ENCODE measurements at regions not wholly inside any gene's neighbourhood (a gene's known extent, or its start where the extent isn't known, plus 50 kb on each side); places are given as distances from the start of the nearest gene placed in this dataset.
A peak's percentile ranks its signal among the peaks of the same experiment; 100 is the strongest.

DNA sequence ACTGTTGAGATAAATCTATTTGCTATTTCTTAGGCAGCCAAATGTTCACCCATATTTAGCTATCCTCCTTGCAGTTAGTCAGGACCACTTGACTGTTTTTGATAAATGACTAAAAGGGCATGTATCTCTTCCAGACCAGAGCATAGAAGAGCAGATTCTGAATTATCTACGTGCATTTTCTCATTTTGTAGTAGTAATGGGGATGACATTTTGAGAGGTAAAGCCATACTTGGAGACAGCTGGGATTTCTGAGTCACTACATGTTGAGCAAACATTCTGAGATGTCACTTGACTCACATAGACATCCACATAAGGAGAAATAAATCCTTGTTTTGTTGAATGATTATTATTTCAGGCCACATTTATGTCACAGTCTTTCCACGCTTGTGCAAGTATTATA lies 297.6 kb downstream of the CDH10 start:
- Histone ChIP-seq H3K9me3 (no peaks in the 10 kb centered on the region), H3K4me1 (ENCODE audit: control insufficient read depth in 1 of 2, extremely low read depth in 1 of 2, insufficient read depth in 2 of 2, low read length in 2 of 2) (no peaks in the 10 kb centered on the region), H3K27me3 (replicated peaks in 1 of 2; ENCODE audit: control insufficient read depth in 2 of 2, extremely low read depth in 1 of 2, insufficient read depth in 2 of 2, low read length in 1 of 2) (peaks cover 0 to 2% of the 10 kb centered on the region in 2 experiments), H3K27ac (ENCODE audit: low read length) (no peak overlapping the region), H3K36me3 (ENCODE audit: control insufficient read depth in 2 of 2, extremely low read depth in 1 of 2, insufficient read depth in 1 of 2, low read length in 1 of 2) (no peaks in the 10 kb centered on the region), H3K4me3 (ENCODE audit: control insufficient read depth in 1 of 2, extremely low read depth in 1 of 2, low read length in 1 of 2) (no peak overlapping the region)
- POLR2A ChIA-PET = no interaction called here
- no peaks in the 10 kb centered on the region for H3K36me3 Mint-ChIP-seq
- no peak overlapping the region for H3K27ac Mint-ChIP-seq
- no peak for DNase-seq
- WGBS (ENCODE audit: insufficient coverage) = no CpG with 5 or more reads among the region's 2 CpGs
- H3K4me3 Mint-ChIP-seq = no peak overlapping the region
- no peaks in the 10 kb centered on the region for H3K27me3 Mint-ChIP-seq
- CTCF ChIA-PET = no interaction called here
- no peaks in the 10 kb centered on the region for H3K4me1 Mint-ChIP-seq
- no peak for ATAC-seq (replicated peaks in 1 of 4)
- peaks cover 4 to 14% (median 11%) of the 10 kb centered on the region in 3 donors for H3K9me3 Mint-ChIP-seq

GRCh38 chr5:24351285-24351684 lies 293.5 kb downstream of the CDH10 start:
- ATAC-seq (replicated peaks in 1 of 4) (no peak), DNase-seq (no peak)
- Histone ChIP-seq H3K9me3 (no peaks in the 10 kb centered on the region), H3K27ac (ENCODE audit: low read length) (no peak overlapping the region), H3K4me3 (ENCODE audit: control insufficient read depth in 1 of 2, extremely low read depth in 1 of 2, low read length in 1 of 2) (no peak overlapping the region), H3K27me3 (replicated peaks in 1 of 2; ENCODE audit: control insufficient read depth in 2 of 2, extremely low read depth in 1 of 2, insufficient read depth in 2 of 2, low read length in 1 of 2) (peaks cover 0 to 2% of the 10 kb centered on the region in 2 experiments), H3K36me3 (ENCODE audit: control insufficient read depth in 2 of 2, extremely low read depth in 1 of 2, insufficient read depth in 1 of 2, low read length in 1 of 2) (no peaks in the 10 kb centered on the region), H3K4me1 (ENCODE audit: control insufficient read depth in 1 of 2, extremely low read depth in 1 of 2, insufficient read depth in 2 of 2, low read length in 2 of 2) (no peaks in the 10 kb centered on the region)
- peaks cover 9 to 17% (median 17%) of the 10 kb centered on the region in 3 donors for H3K9me3 Mint-ChIP-seq
- no peaks in the 10 kb centered on the region for H3K4me1 Mint-ChIP-seq
- H3K27me3 Mint-ChIP-seq = no peaks in the 10 kb centered on the region
- ChIA-PET POLR2A (no interaction called here), CTCF (no interaction called here)
- no peak overlapping the region for H3K4me3 Mint-ChIP-seq
- WGBS (ENCODE audit: insufficient coverage) = no CpG with 5 or more reads among the region's 7 CpGs
- no peak overlapping the region for H3K27ac Mint-ChIP-seq
- H3K36me3 Mint-ChIP-seq = no peaks in the 10 kb centered on the region

GRCh38 chr5:24353016-24353415 lies 291.8 kb downstream of the CDH10 start:
- H3K4me3 Mint-ChIP-seq = no peak overlapping the region
- no peaks in the 10 kb centered on the region for H3K4me1 Mint-ChIP-seq
- Histone ChIP-seq H3K9me3 (no peaks in the 10 kb centered on the region), H3K36me3 (ENCODE audit: control insufficient read depth in 2 of 2, extremely low read depth in 1 of 2, insufficient read depth in 1 of 2, low read length in 1 of 2) (no peaks in the 10 kb centered on the region), H3K4me3 (ENCODE audit: control insufficient read depth in 1 of 2, extremely low read depth in 1 of 2, low read length in 1 of 2) (no peak overlapping the region), H3K27me3 (replicated peaks in 1 of 2; ENCODE audit: control insufficient read depth in 2 of 2, extremely low read depth in 1 of 2, insufficient read depth in 2 of 2, low read length in 1 of 2) (peaks cover 0 to 2% of the 10 kb centered on the region in 2 experiments), H3K4me1 (ENCODE audit: control insufficient read depth in 1 of 2, extremely low read depth in 1 of 2, insufficient read depth in 2 of 2, low read length in 2 of 2) (no peaks in the 10 kb centered on the region), H3K27ac (ENCODE audit: low read length) (no peak overlapping the region)
- POLR2A ChIA-PET = no interaction called here
- H3K27ac Mint-ChIP-seq = no peak overlapping the region
- H3K27me3 Mint-ChIP-seq = no peaks in the 10 kb centered on the region
- CTCF ChIA-PET = no interaction called here
- no peaks in the 10 kb centered on the region for H3K36me3 Mint-ChIP-seq
- ATAC-seq (replicated peaks in 1 of 4) (no peak), DNase-seq (no peak)
- 90% methylated on average over 2 of the region's 2 CpGs for WGBS (ENCODE audit: insufficient coverage)
- peaks cover 9 to 16% (median 12%) of the 10 kb centered on the region in 3 donors for H3K9me3 Mint-ChIP-seq

DNA sequence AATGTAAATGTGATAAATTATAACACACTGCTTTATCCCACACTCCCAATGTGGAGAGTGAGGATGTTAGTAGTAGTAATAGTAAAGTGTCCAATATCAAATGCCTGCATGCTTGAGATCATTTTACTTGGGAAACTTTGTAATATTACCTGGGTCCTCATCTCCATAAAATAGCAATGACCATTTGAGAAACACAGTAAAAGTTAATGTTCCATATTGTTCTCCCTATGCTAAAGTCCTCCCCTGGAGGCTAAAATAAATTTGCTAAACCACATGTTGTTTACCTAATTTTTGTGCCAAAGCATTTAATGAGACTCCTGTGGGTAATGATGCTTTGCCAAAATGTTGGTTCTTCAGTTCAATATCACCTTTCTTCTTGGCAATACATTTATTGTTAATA lies 291.2 kb downstream of the CDH10 start:
- Mint-ChIP-seq H3K4me3 (no peak overlapping the region), H3K27me3 (no peaks in the 10 kb centered on the region), H3K27ac (no peak overlapping the region), H3K9me3 (peaks cover 9 to 16% (median 12%) of the 10 kb centered on the region in 3 donors), H3K4me1 (no peaks in the 10 kb centered on the region), H3K36me3 (no peaks in the 10 kb centered on the region)
- no peaks in the 10 kb centered on the region for H3K4me1 ChIP-seq (ENCODE audit: control insufficient read depth in 1 of 2, extremely low read depth in 1 of 2, insufficient read depth in 2 of 2, low read length in 2 of 2)
- POLR2A ChIA-PET = no interaction called here
- H3K36me3 ChIP-seq (ENCODE audit: control insufficient read depth in 2 of 2, extremely low read depth in 1 of 2, insufficient read depth in 1 of 2, low read length in 1 of 2) = no peaks in the 10 kb centered on the region
- ATAC-seq (replicated peaks in 1 of 4) (no peak), DNase-seq (no peak)
- no peak overlapping the region for H3K4me3 ChIP-seq (ENCODE audit: control insufficient read depth in 1 of 2, extremely low read depth in 1 of 2, low read length in 1 of 2)
- no peak overlapping the region for H3K27ac ChIP-seq (ENCODE audit: low read length)
- CTCF ChIA-PET = no interaction called here
- peaks cover 0 to 2% of the 10 kb centered on the region in 2 experiments for H3K27me3 ChIP-seq (replicated peaks in 1 of 2; ENCODE audit: control insufficient read depth in 2 of 2, extremely low read depth in 1 of 2, insufficient read depth in 2 of 2, low read length in 1 of 2)
- H3K9me3 ChIP-seq = no peaks in the 10 kb centered on the region

- H3K27me3 ChIP-seq (replicated peaks in 1 of 2; ENCODE audit: control insufficient read depth in 2 of 2, extremely low read depth in 1 of 2, insufficient read depth in 2 of 2, low read length in 1 of 2) = no peaks in the 10 kb centered on the region
- no peak for ATAC-seq (replicated peaks in 1 of 4)
- H3K27me3 Mint-ChIP-seq = no peaks in the 10 kb centered on the region
- no peaks in the 10 kb centered on the region for H3K4me1 Mint-ChIP-seq
- peaks cover 14 to 16% (median 15%) of the 10 kb centered on the region in 3 donors for H3K9me3 Mint-ChIP-seq
- H3K36me3 Mint-ChIP-seq = no peaks in the 10 kb centered on the region
- H3K4me1 ChIP-seq (ENCODE audit: control insufficient read depth in 1 of 2, extremely low read depth in 1 of 2, insufficient read depth in 2 of 2, low read length in 2 of 2) = no peaks in the 10 kb centered on the region
- H3K4me3 Mint-ChIP-seq = no peak overlapping the region
- H3K4me3 ChIP-seq (ENCODE audit: control insufficient read depth in 1 of 2, extremely low read depth in 1 of 2, low read length in 1 of 2) = no peak overlapping the region
- no peak overlapping the region for H3K27ac Mint-ChIP-seq
- H3K9me3 ChIP-seq = no peaks in the 10 kb centered on the region
- WGBS (ENCODE audit: insufficient coverage) = 96% methylated on average over 6 of the region's 9 CpGs
- H3K36me3 ChIP-seq (ENCODE audit: control insufficient read depth in 2 of 2, extremely low read depth in 1 of 2, insufficient read depth in 1 of 2, low read length in 1 of 2) = no peaks in the 10 kb centered on the region
- no peak for DNase-seq
- CTCF ChIA-PET = no interaction called here
- POLR2A ChIA-PET = no interaction called here
- H3K27ac ChIP-seq (ENCODE audit: low read length) = no peak overlapping the region
Measured at GRCh38 chr5:24363789-24364481, 280.8 kb downstream of the CDH10 start.

GRCh38 chr5:24364711-24365110 lies 280.1 kb downstream of the CDH10 start:
- H3K27ac Mint-ChIP-seq = no peak overlapping the region

GRCh38 chr5:24365406-24365805 lies 279.4 kb downstream of the CDH10 start:
- no peaks in the 10 kb centered on the region for H3K4me1 Mint-ChIP-seq
- no peaks in the 10 kb centered on the region for H3K36me3 ChIP-seq (ENCODE audit: control insufficient read depth in 2 of 2, extremely low read depth in 1 of 2, insufficient read depth in 1 of 2, low read length in 1 of 2)
- no peaks in the 10 kb centered on the region for H3K27me3 ChIP-seq (replicated peaks in 1 of 2; ENCODE audit: control insufficient read depth in 2 of 2, extremely low read depth in 1 of 2, insufficient read depth in 2 of 2, low read length in 1 of 2)
- no CpG with 5 or more reads among the region's 1 CpG for WGBS (ENCODE audit: insufficient coverage)
- ChIA-PET CTCF (no interaction called here), POLR2A (interaction anchor here in 1 of 2 donors (0.7 kb wide), 1 partner anchor 25 kb away, joined by 4 read pairs; no protein-coding TSS in a partner anchor)
- no peaks in the 10 kb centered on the region for H3K4me1 ChIP-seq (ENCODE audit: control insufficient read depth in 1 of 2, extremely low read depth in 1 of 2, insufficient read depth in 2 of 2, low read length in 2 of 2)
- DNase-seq = no peak
- H3K9me3 Mint-ChIP-seq = peaks cover 14 to 16% (median 15%) of the 10 kb centered on the region in 3 donors
- no peaks in the 10 kb centered on the region for H3K36me3 Mint-ChIP-seq
- no peak overlapping the region for H3K4me3 Mint-ChIP-seq
- no peak for ATAC-seq (replicated peaks in 1 of 4)
- no peak overlapping the region for H3K27ac ChIP-seq (ENCODE audit: low read length)
- H3K27ac Mint-ChIP-seq = no peak overlapping the region
- no peaks in the 10 kb centered on the region for H3K27me3 Mint-ChIP-seq
- no peak overlapping the region for H3K4me3 ChIP-seq (ENCODE audit: control insufficient read depth in 1 of 2, extremely low read depth in 1 of 2, low read length in 1 of 2)
- H3K9me3 ChIP-seq = no peaks in the 10 kb centered on the region

More at GRCh38 chr5:24364711-24365110, 280.1 kb downstream of the CDH10 start:
- Histone ChIP-seq H3K9me3 (no peaks in the 10 kb centered on the region), H3K4me3 (ENCODE audit: control insufficient read depth in 1 of 2, extremely low read depth in 1 of 2, low read length in 1 of 2) (no peak overlapping the region), H3K27me3 (replicated peaks in 1 of 2; ENCODE audit: control insufficient read depth in 2 of 2, extremely low read depth in 1 of 2, insufficient read depth in 2 of 2, low read length in 1 of 2) (no peaks in the 10 kb centered on the region), H3K27ac (ENCODE audit: low read length) (no peak overlapping the region), H3K36me3 (ENCODE audit: control insufficient read depth in 2 of 2, extremely low read depth in 1 of 2, insufficient read depth in 1 of 2, low read length in 1 of 2) (no peaks in the 10 kb centered on the region), H3K4me1 (ENCODE audit: control insufficient read depth in 1 of 2, extremely low read depth in 1 of 2, insufficient read depth in 2 of 2, low read length in 2 of 2) (no peaks in the 10 kb centered on the region)
- Mint-ChIP-seq H3K27me3 (no peaks in the 10 kb centered on the region), H3K9me3 (peaks cover 14 to 16% (median 15%) of the 10 kb centered on the region in 3 donors), H3K36me3 (no peaks in the 10 kb centered on the region), H3K4me1 (no peaks in the 10 kb centered on the region), H3K4me3 (no peak overlapping the region)
- 100% methylated on average over 3 of the region's 5 CpGs for WGBS (ENCODE audit: insufficient coverage)
- ChIA-PET CTCF (no interaction called here), POLR2A (no interaction called here)
- ATAC-seq (replicated peaks in 1 of 4) = peak in 1 of 4 experiments; percentile 20
- no peak for DNase-seq
